22Rv1 (cell line): ENCODE measurements at regions not wholly inside any gene's neighbourhood (a gene's known extent, or its start where the extent isn't known, plus 50 kb on each side); places are given as distances from the start of the nearest gene placed in this dataset.

ENCODE experiments used
- H3K27ac ChIP-seq: fragments of 450-650 bp; 2 replicates; pipeline ENCODE4 v1.5.1; 2017
- ZFX ChIP-seq: fragments of 450-650 bp; IDR thresholded peaks from 2 replicates; pipeline ENCODE4 v1.6.1; 2017; ENCODE audit warnings: antibody characterized with exemption, borderline replicate concordance
- TF ChIP-seq, protein P1 (sequence below): fragments of 450-650 bp; IDR thresholded peaks from 2 replicates; pipeline ENCODE4 v1.5.1; 2017; ENCODE audit warnings: mild to moderate bottlenecking

DNA sequence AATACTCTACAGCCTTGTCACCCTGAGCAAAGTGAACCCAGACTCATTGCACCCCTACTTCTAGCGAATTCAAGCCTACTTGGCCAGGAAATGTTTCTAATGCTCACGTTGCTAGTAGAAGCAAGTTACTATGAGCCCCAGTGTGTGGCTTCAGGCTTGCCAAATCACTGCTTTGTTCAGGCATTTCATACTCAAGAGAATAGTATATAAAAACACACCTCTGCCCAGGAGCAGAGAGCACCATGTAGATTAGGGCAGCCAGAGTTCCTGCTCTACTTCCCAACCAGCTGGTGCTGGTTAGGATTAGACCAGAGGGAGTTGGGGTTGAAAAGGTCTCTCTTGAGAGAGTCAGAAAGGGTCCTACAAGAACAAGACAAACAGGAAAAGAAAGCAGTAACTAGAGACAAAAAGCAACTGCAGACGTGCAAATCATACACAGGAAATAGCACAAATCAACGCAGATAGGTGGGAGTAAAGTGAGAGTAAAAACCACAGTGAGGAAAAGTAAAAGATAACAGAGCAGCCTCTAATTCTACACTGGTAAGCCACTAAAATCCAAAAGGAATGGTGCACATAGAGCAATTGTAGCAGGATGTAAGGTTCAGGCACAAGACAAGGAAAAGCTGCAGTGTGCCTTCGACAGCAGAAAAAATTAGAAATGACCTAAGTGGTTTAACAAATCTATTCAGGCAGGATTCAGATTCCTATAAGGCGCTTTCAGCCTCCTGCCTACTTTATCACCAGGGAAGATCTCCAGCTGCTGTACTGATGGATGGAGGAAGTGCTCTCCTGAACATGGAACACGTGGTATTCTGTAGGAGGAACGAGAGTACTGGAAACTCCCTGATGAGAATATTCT is 49.6 kb upstream of the KIF2A start:
- H3K27ac ChIP-seq = no peak overlapping the region
- TF ChIP-seq ZFX = no peak
- TF ChIP-seq, protein P1, sequence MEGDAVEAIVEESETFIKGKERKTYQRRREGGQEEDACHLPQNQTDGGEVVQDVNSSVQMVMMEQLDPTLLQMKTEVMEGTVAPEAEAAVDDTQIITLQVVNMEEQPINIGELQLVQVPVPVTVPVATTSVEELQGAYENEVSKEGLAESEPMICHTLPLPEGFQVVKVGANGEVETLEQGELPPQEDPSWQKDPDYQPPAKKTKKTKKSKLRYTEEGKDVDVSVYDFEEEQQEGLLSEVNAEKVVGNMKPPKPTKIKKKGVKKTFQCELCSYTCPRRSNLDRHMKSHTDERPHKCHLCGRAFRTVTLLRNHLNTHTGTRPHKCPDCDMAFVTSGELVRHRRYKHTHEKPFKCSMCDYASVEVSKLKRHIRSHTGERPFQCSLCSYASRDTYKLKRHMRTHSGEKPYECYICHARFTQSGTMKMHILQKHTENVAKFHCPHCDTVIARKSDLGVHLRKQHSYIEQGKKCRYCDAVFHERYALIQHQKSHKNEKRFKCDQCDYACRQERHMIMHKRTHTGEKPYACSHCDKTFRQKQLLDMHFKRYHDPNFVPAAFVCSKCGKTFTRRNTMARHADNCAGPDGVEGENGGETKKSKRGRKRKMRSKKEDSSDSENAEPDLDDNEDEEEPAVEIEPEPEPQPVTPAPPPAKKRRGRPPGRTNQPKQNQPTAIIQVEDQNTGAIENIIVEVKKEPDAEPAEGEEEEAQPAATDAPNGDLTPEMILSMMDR = no peak
